HG02885 (cell line): ENCODE measurements at regions not wholly inside any gene's neighbourhood (a gene's known extent, or its start where the extent isn't known, plus 50 kb on each side); places are given as distances from the start of the nearest gene placed in this dataset.
A peak's percentile ranks its signal among the peaks of the same experiment; 100 is the strongest.

Experiments
- ATAC-seq: cut with Tn5 transposase; IDR thresholded peaks from one replicate; pipeline ENCODE4 v1.9.1; 2021; ENCODE audit warnings: mild to moderate bottlenecking; ENCODE audit not compliant: unreplicated experiment, poor library complexity

DNA sequence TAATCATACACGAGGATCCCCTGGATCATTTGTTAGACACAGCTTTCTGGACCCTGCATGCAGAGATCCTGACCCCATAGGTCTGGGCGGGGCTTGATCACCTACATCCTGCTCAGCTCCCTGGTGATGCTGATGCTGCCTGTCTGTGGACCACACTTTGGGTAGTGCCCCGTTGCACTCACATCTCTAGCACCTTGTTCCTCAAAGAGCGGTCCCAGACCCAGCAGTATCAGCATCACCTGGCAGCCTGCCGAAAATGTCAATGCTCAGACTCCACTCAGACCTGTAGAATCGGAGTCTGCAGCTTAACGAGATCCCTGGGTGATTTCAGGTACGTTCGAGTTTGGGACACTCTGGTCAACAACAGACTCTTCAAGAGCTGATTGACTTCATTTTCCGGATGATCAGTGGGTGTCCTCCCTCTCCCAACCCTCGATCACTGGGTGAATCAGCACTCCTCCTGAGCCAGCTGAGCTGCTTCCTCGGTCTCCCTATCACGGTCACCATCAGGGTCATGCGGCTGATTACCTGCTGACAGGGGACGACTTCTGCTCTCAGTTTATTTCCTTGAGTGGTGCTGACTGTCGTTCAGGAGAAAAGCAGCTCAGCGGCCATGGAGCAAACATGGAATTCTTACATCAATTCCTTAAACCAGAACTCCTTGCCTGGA, 150.6 kb upstream of the RAB12 start:
- ATAC-seq: no peak

DNA sequence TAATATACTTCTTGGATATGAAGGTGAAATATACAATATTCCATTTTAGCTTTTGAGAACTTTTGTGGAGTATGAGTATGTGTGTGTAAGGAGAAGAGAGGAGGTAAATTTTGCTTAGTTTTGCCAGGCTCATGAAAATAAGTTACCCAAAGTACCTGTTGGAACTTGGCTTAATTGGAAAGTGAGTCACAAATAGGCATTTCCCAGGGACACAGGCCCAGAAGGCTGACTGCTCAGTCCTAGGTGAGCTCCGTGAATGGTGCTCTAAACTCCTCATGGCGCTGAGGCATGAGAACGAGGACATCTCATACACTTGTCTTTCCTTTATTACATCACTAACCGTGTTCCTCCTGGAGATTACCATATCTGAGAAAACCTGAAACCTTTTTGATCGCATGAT, 148.5 kb upstream of the RAB12 start:
- no peak for ATAC-seq

DNA sequence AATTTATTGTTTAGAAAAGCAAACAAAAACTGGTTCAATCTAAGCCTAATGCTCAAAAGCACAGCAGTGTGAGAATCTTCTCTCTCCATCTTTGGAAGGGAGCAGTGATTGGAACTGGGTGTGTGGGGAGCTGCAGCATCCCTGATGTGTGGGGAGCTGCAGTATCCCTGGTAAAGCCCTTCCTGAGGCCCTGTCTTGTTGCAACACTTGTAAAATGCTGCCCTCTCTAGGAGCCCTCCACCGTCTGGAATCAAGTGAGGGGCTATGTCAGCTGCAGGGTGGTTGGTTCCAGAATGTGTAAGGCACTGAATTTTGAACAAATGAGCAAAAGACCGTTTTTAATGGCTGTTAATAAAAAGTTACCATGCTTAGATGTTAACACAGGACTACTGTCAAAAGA, 147.7 kb upstream of the RAB12 start:
- ATAC-seq: no peak

DNA sequence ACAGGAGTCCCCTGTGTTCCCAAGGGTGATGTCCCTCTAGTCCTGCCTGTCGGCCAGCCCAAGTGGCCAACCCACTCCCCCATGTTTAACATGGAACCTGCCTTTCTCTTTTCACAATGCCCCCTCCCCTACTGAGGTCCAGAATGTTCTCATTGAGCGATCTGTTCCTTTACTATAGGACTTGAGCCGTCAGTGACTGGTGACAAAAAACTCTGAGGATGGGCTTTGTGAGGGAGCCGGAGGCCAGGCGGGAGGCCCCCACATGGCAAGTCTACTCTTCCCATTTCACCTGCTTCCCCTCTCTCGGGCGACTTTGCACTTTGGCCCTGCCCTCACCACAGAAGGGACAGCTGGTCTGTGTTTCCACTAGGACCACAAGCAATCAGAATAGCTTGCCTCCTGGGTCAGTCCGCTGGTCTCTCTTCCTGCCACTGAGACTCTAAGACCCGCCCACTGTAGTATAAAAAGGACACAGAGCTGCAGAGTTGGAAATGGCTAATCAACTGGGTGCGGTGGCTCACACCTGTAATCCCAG, 146.5 kb upstream of the RAB12 start:
- no peak for ATAC-seq

DNA sequence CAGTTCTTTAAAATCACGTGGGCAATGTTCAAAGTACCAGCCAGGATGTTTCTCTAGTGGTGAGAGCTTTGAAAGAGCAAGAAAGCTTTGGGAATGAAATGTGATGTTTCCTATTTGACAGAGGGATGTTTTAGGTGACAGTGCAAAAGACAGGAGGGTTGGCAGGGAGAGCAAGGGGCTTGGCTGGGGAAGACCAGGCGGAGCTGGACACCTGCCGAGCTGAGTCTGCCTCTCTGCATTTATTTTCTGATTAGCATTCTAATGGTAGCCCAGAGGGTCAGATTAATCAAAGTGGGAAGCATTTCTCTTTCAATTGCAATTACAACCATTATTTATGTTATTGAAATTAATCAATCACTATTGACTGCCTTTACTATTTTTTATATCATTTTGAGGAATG, 145.4 kb upstream of the RAB12 start:
- ATAC-seq: no peak

DNA sequence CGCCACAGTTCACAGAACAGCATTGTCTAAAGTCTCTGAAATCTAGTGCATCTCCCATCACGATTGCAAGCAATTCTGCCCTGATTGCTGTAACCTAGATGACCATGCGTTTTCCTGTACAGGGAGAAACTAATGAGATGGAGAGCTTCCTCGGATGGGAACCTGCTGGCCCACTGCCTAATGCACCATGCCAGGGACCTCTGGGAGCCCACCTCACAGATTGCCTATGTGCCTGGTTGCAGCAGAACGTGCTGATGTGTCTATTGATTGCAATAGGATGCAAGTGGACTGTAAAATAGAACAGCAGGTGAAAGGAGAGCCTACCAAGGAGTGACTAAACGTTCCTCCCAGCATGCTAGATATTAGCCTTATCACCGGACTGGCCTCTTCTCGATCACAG, 141.0 kb upstream of the RAB12 start:
- ATAC-seq: no peak

DNA sequence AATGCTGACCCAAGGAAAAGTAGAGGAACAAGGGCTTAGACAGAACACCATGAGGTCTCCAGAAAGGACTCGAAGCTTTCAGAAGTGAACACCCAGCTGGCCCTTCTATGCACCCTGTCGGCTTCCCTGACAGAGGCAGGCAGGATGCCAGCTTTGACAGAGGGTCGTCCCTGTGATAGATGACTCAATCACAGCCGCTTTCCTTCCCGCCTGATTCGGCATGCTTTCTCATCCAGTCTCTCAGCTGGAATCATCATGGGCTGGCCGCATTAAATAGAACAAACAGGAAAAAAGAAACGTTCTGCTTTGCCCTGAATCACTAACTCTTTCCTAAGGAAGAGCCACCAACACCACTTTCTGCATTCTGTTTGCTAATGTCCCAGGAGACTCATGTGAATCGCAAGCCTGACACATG, 140.3 kb upstream of the RAB12 start:
- no peak for ATAC-seq

DNA sequence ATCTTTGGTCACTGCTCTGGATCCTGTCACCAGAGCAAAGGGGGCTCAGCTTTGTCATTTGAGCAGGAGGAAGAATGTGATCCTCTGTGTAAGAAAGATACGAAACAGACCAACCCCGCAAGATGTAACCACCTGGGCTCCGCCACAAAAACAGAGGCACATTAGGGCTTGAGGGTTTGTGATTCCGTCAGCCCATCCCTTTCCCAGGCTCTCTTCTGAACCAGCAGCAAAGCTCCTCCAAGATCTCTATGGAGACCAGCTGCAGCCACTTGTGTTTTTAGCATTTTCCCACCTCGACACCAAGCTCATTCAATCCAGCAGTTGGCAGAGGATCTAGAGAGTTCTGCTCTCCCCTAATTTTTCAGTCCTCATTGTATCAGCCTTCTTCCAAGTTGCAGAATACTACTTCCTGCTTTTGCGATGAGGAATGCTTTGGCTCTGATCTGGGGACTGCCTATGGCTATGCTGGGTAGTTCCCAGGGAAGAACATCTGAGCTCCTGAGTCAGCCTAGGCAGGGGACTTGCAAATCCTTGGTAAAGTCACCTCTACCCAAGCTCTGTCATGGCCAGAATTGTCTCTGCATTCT, 139.6 kb upstream of the RAB12 start:
- ATAC-seq: no peak

DNA sequence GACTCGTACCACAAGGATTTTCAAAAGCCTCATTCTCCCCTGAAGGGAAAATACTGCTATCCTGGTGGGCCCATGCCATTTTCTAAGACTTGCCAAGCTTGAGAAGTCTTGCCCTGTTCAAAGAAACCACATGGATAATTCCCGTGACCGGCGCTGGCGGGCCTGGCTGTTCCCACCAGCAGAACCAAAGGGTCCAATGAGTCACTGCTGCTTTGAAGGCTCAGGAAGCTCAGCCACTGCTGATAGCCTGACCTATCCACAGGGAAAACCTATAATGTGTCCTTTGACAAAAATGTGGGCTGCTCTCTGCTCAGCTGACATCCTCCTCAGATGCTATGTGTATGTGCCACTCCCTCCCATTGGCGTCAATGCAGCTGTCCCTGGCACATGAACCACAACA, 137.9 kb upstream of the RAB12 start:
- ATAC-seq: no peak

DNA sequence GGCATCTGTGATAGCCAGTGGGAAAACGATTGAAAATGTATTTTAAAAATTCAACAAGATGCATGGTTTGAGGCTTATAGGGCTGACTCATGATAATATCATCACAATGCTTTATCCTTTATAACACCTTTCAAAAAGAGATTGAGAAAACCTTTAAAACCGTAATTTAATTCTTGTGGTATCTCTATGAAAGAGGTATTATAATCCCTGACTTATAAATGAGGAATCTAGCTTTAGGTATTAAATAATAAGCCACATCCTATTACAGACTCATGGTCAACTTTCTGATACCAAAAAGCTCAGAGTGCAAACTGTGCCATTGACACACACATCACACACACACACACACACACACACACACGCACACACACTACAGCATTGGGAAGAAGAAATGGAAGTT, 134.6 kb upstream of the RAB12 start:
- ATAC-seq: no peak

DNA sequence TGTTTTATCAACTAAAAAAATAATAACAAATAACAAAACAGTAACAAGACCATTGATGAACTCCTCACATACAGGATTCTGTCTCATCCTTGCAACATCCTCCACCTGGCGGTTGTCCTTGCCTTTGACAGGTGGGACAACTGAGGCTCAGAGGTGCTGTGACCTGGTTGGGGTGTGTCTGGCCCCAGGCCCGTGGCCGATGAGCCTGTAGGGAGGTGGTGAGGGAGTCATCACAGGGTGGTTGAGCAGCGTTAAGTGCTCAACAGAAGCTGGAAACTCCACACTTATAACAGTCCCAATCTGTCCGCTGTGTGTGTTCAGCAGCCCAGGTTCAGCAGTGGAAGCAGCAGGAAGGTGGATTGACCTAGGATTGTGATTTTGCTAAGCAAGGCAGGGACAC, 131.6 kb upstream of the RAB12 start:
- no peak for ATAC-seq

DNA sequence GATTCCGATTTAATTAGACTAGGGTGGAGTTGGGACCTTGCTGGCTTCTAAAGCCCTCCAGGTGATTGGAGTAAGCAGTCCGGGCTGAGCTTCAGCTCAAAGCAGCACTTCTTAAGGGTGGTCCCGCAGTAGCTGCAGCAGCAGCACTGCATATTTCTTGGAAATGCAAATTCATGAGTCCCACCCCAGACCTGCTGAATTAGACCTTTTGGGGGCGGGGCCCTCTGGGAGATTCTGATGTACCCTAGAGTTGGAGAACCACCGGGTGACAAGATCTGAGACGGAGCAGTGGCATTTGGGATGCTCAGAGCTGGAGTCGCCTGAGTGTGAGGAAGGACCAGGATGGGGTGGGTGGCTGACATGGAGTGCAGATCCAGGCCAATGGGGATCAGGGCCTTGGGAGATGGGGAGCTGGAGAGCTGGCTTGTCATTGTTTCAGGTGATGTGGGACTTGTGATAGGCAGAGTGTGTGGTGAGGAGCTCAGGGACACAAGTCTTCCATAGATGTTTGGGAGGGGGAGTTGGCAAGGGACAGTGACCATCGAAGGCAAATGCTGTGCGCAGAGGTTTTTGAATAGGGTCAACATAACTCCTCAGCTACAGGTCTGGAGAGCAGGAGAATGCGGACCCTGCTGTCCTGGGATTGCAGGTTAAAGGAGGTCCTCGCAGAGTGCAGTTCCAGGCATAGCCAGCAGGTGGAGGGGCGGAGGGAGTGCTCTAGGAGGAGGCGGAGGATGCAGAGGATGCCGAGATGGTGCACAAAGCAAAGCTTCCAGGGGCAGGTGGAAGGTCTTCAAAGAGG, 130.9 kb upstream of the RAB12 start:
- ATAC-seq: peak; percentile 95

DNA sequence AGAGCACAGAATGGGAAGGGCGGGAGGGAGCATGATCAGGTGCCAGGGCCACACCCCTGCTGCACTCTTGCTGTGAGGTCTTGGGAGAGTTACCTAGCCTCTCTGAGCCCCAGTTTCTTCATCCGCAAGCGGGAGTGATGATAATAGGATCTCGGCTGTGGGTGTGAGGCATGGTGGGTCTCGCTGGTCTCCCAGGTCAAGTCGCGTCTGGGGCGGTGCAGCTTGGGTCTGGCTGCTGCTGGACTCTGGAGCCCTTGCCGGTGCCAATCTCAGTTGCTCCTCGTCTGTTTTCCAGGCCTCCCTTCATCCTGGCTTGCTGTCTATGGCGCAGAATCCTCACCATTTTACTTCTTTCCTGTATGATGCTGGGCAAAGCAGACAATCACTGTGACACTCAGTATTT, 130.3 kb upstream of the RAB12 start:
- ATAC-seq: no peak

DNA sequence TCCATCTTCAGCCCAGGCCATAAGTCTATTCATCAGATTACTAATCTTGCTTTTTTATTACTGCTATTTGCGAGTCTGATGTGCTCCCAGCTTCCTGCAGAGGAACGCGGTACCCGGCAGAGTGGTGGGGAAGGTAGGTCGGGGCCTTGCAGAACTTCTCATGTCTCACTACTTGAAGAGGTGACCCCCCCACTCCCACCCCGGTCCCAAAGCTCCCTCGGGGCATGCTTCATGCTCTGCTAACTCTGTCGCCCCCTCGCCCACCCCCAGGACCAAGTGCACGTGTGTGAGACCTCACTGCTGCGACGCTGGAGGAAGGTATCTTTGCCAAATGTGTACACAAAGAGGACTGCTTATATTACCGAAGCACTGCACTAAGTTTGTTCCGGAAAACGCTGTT, 129.4 kb upstream of the RAB12 start:
- no peak for ATAC-seq

DNA sequence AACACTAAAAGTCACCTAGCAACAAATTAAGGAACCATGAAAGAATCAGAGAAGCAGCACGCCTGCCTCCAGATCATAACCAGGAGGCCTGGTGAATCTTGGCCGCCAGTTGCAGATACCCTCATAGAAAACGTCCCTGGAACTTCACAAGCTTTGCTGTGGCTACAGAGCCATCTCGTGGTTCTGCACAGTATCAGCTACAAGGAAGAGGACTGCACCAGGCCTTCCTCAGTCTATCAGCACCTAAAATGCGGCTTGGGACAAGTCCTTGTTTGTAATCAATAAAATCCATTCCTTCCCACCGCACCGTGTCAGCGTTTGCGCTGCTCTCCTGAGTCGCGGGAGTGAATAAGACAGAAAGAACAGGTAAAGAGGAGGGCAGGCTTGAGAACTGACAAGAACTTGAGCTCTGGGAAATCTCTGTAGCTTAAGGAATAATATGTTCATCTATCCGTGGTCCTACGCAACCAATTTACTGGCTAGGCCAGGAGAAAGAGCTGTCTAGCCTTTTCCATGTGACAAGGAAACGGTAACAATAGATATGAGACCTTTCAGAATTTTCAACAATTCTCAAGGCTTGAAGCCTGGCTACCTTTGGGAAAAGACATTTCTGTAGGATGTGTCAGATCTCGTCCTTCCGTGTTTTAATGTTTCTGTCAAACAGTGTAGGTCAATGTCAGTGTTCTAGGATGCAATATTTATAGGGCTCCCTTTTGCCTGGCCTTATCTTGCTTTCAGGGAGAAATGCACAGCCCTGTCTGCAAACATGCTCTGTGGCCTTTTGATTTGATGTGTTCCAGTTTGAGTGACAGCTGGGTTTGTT, 128.5 kb upstream of the RAB12 start:
- no peak for ATAC-seq

DNA sequence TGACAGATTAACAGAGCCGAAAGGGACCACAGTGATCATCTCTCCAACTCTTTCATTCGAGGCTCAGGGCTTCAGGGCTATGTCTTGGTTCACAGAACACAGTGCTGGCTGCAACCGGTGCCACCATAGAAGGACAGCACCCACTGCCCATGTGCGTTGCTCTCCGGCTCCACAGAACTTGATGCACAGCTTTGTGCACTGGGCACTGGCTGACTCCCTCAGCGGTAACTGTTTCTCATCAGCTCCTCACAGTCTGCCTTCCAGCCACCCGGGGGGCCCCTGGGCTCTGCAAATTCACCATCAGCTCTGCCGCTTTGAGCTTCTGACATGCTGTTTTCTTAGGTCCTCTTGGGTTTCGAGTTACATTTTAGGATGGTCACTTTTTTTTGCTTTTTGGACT, 124.3 kb upstream of the RAB12 start:
- ATAC-seq: no peak

DNA sequence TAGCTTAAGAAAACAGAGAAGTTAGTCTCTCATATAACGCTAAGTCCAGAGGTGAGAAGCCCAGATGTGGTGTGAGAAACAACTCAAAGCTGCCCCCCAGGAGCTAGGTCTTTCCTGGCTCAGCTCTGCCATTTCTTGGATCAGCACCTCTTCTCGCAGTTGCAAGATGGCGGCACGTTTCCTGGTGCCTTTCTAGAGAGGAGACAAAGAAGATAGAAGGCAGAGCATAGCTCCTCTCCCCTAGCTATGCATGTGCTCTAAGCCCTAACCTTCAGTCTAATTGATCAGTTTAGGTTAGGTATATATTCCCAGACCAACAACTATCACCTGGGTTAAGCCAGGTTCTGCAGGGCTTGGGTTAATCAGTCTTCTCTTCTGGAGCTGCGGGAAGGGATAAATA, 119.5 kb upstream of the RAB12 start:
- ATAC-seq: no peak

DNA sequence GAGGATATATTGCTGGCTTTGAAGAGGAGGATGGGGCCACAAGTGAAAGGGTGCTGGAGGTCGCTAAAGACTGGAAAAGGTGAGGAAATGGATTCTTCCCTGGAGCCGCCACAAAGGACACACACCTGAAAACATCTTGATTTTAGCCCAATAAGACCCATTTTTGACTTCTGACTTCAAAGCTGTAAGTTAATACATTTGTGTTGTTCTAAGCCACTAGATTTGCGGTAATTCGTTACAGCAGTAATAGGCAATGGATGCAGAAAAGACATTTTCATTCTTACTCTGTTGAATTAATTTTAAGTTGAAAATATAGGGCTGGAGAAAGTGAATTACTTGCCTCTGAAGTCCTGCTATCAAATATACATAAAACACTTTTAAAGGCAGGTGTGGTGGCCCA, 117.7 kb upstream of the RAB12 start:
- no peak for ATAC-seq

DNA sequence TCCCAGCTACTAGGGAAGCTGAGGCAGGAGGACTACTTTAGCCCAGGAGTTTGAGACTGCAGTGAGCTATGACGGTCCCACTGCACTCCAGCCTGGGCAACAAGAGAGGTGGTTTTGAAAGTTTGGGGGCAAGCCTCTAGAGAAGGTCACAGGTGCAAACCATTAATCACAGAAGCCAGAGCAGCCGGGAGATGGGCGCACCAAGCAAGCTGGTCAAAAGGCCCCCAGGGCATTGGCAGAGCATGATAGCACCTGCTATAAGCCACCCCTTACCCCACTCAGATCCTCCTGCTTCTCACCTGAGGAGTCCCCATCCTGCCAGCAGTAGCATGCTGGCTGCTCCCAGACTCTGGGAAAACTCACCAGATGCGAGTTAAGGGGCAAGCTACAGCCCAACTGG, 116.1 kb upstream of the RAB12 start:
- no peak for ATAC-seq

DNA sequence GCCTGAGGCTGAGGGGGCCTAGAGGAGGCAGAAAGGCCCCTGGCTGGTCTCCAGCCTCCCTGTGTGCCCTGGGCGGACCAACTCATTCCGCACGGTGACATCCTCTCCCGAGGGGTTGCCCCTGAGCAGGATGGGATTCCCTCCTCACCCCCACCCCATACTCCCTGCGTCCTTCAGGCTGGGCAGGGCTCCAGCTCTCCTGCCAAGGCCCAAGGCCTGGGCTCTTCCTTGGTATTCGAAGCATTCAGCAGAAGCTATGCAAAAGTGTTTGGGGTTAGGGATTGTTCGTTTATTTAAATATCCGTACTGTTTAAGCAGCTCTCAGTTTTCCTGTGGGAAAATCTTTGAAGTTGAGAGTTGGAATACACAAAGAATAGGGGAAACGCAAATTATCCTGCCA, 113.1 kb upstream of the RAB12 start:
- no peak for ATAC-seq

DNA sequence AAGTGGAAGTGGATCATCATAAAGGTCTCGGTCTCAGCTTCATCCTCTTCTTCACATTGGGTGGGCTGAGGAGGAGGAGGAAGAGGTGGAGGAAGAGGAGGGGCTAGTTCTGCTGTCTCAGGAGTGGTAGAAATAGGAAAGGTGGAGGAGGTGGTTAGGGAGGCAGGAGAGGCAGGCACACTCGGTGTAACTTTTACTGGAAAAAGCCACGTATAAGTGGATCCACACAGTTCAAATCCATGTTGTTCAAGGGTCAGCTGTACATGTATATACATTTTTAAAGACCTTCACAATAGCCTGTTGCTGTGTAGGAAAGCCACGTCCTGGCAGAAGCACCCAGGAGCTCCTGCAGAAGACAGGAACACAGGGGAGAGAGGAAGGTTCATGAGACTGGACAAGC, 110.3 kb upstream of the RAB12 start:
- no peak for ATAC-seq
